GM21447 (cell line): ENCODE measurements at regions not wholly inside any gene's neighbourhood (a gene's known extent, or its start where the extent isn't known, plus 50 kb on each side); places are given as distances from the start of the nearest gene placed in this dataset.

ENCODE experiments used
- ATAC-seq: cut with Tn5 transposase; IDR thresholded peaks from one replicate; pipeline ENCODE4 v1.9.1; 2021; ENCODE audit not compliant: unreplicated experiment

GRCh38 chr21:23398726-23399125, 2208.6 kb downstream of the MRPL39 start:
- no peak for ATAC-seq

- no peak for ATAC-seq
These were observed 2212.8 kb downstream of the MRPL39 start for GRCh38 chr21:23394458-23394857.

- ATAC-seq, result no peak
These were observed 2222.6 kb downstream of the MRPL39 start for GRCh38 chr21:23384679-23385078.

- no peak for ATAC-seq
These were observed 2233.1 kb downstream of the MRPL39 start for GRCh38 chr21:23374155-23374554.

GRCh38 chr21:23356905-23357304, 2250.4 kb downstream of the MRPL39 start:
- ATAC-seq, result no peak

GRCh38 chr21:23316190-23316589, 2291.1 kb downstream of the MRPL39 start:
- ATAC-seq, result no peak

- ATAC-seq, result no peak
These were observed 2298.5 kb downstream of the MRPL39 start for GRCh38 chr21:23308741-23309140.

GRCh38 chr21:23307065-23307464, 2300.2 kb downstream of the MRPL39 start:
- ATAC-seq, result no peak

GRCh38 chr21:23292292-23292691, 2294.1 kb downstream of the NCAM2 start:
- ATAC-seq, result no peak

GRCh38 chr21:23281917-23282316, 2283.7 kb downstream of the NCAM2 start:
- ATAC-seq, result no peak

- no peak for ATAC-seq
These were observed 2251.6 kb downstream of the NCAM2 start for GRCh38 chr21:23249760-23250159.

- no peak for ATAC-seq
These were observed 2249.1 kb downstream of the NCAM2 start for GRCh38 chr21:23247334-23247733.

GRCh38 chr21:23245255-23245654, 2247.0 kb downstream of the NCAM2 start:
- ATAC-seq, result no peak

GRCh38 chr21:23223882-23224281, 2225.7 kb downstream of the NCAM2 start:
- ATAC-seq, result no peak

- no peak for ATAC-seq
These were observed 2220.5 kb downstream of the NCAM2 start for GRCh38 chr21:23218667-23219066.

- ATAC-seq, result no peak
These were observed 2219.4 kb downstream of the NCAM2 start for GRCh38 chr21:23217597-23217996.

GRCh38 chr21:23215261-23215660, 2217.1 kb downstream of the NCAM2 start:
- ATAC-seq, result no peak
